ENCODE measurements at regions not wholly inside any gene's neighbourhood (a gene's known extent, or its start where the extent isn't known, plus 50 kb on each side); places are given as distances from the start of the nearest gene placed in this dataset.

- DNase-seq (no peak), ATAC-seq (ENCODE audit: low read depth) (no peak)
- dilution Hi-C loops (cut with HindIII; ENCODE audit: low sequenced_read_pairs, unreplicated experiment): no loop called here
- no CpG with 5 or more reads among the region's 3 CpGs for WGBS, 2 experiments (ENCODE audit: extremely low coverage in 2 of 2, insufficient read length in 1 of 2)
- no peaks in the 10 kb centered on the region for H3K9me1 ChIP-seq (ENCODE audit: insufficient read depth, low read length)
- no peak overlapping the region for H3K4ac ChIP-seq (ENCODE audit: low read depth, low read length)
- H4K8ac ChIP-seq (ENCODE audit: low read depth in 2 of 2, low read length in 2 of 2): no peak overlapping the region
- no peak overlapping the region for H3K18ac ChIP-seq (ENCODE audit: low read depth, low read length)
- H3K27me3 ChIP-seq (ENCODE audit: control insufficient read depth, insufficient read depth, low read length): no peaks in the 10 kb centered on the region
- no peaks in the 10 kb centered on the region for H3K4me1 ChIP-seq (ENCODE audit: control insufficient read depth, insufficient read depth, low read length)
- no peak overlapping the region for H3K4me3 ChIP-seq (ENCODE audit: insufficient read depth, low read depth, low read length)
- in situ Hi-C loops (cut with MboI; ENCODE audit: low sequenced_read_pairs): no loop called here
- no peak overlapping the region for H2BK15ac ChIP-seq (ENCODE audit: low read depth, low read length)
- 0 out of 2 replicates have a peak, but pooled peaks cover 2% of the 10 kb centered on the region for H3K9me3 ChIP-seq (ENCODE audit: control insufficient read depth, insufficient read depth, low read length)
- H3K79me1 ChIP-seq (ENCODE audit: low read depth in 1 of 2, low read length in 2 of 2): no peaks in the 10 kb centered on the region
- ChIA-PET CTCF (no interaction called here), POLR2A (ENCODE audit: unreplicated experiment) (no interaction called here)
- no peak overlapping the region for H2AFZ ChIP-seq (replicated peaks; ENCODE audit: low read length, poor library complexity)
- no peaks in the 10 kb centered on the region for H4K20me1 ChIP-seq (ENCODE audit: insufficient read depth, low read length)
- H3K9ac ChIP-seq (ENCODE audit: low read depth, low read length): no peak overlapping the region
- H2BK120ac ChIP-seq (ENCODE audit: low read depth, low read length): no peak overlapping the region
- H3K36me3 ChIP-seq (ENCODE audit: control insufficient read depth, insufficient read depth, low read length): no peaks in the 10 kb centered on the region
- H3K56ac ChIP-seq (ENCODE audit: extremely low read depth, insufficient read depth, low read length): no peak overlapping the region
- H3K4me2 ChIP-seq (ENCODE audit: low read depth, low read length): no peak overlapping the region
- no peak overlapping the region for H3K27ac ChIP-seq (ENCODE audit: insufficient read depth, low read length)
- H2BK20ac ChIP-seq (ENCODE audit: low read depth, low read length): no peak overlapping the region
- no peak overlapping the region for H3K23ac ChIP-seq (ENCODE audit: low read depth, low read length)
- no peak overlapping the region for H3K14ac ChIP-seq (replicated peaks; ENCODE audit: low read depth, low read length)
- no peak overlapping the region for H4K5ac ChIP-seq (ENCODE audit: low read depth, low read length)
- no peak overlapping the region for H2AK5ac ChIP-seq (ENCODE audit: low read depth, low read length)
- intact Hi-C loops (cut with micrococcal nuclease): no loop called here
- no peak overlapping the region for H4K91ac ChIP-seq (ENCODE audit: insufficient read depth, low read depth, low read length)
- no peak overlapping the region for H2BK5ac ChIP-seq (ENCODE audit: low read depth, low read length, poor library complexity, severe bottlenecking)
- BruUV-seq (replicated peaks): no TSS peak
- TF ChIP-seq FOS (IDR thresholded peaks at IDR 0.05; ENCODE audit: low read depth, low read length) (no peak), MXI1 (IDR thresholded peaks at IDR 0.05; ENCODE audit: borderline replicate concordance, low read depth, low read length) (no peak), RCOR1 (IDR thresholded peaks at IDR 0.05; ENCODE audit: insufficient replicate concordance, low read length) (no peak), ELK1 (IDR thresholded peaks at IDR 0.05; ENCODE audit: borderline replicate concordance, low read depth, low read length) (no peak), BHLHE40 (IDR thresholded peaks at IDR 0.05; ENCODE audit: low read depth, low read length) (no peak)
- H2AK9ac ChIP-seq (replicated peaks; ENCODE audit: low read depth, low read length, poor library complexity): no peak overlapping the region
Observed at GRCh38 chr14:44589180-44589579, 82.1 kb upstream of the FSCB start.

Data from IMR-90 (cell line).